ENCODE measurements at regions not wholly inside any gene's neighbourhood (a gene's known extent, or its start where the extent isn't known, plus 50 kb on each side); places are given as distances from the start of the nearest gene placed in this dataset.
"Not testable (repeated sequence)": the region's sequence is repeated elsewhere in the genome, so short reads cannot be mapped to it uniquely, and the experiment has no call there.

- H3K4me3 ChIP-seq (replicated peaks; ENCODE audit: insufficient read depth, low read length), result no peak overlapping the region
- TF ChIP-seq GABPA (IDR thresholded peaks at IDR 0.05; ENCODE audit: low read depth) (no peak), CTCF (IDR thresholded peaks at IDR 0.05; ENCODE audit: insufficient read depth, low read length) (no peak), REST (IDR thresholded peaks at IDR 0.05; ENCODE audit: insufficient replicate concordance, low read depth) (no peak), SPI1 (IDR thresholded peaks at IDR 0.05; ENCODE audit: borderline replicate concordance, low read depth) (no peak), POLR2AphosphoS5 (IDR thresholded peaks at IDR 0.05; ENCODE audit: low read depth) (no peak)
- DNase-seq (ENCODE audit: low read depth in 1 of 2, low spot score in 1 of 2), result no peak
- H3K27ac ChIP-seq (replicated peaks), result no peak overlapping the region
- H3K27me3 ChIP-seq (ENCODE audit: insufficient read depth, poor library complexity, severe bottlenecking), result no peaks in the 10 kb centered on the region
These were observed 195.8 kb downstream of the NDUFA10 start for GRCh38 chr2:239829326-239829725.

- not testable (repeated sequence) for DNase-seq (ENCODE audit: low read depth in 1 of 2, low spot score in 1 of 2); H3K4me3 ChIP-seq (replicated peaks; ENCODE audit: insufficient read depth, low read length); H3K27ac ChIP-seq (replicated peaks); H3K27me3 ChIP-seq (ENCODE audit: insufficient read depth, poor library complexity, severe bottlenecking)
These were observed 196.2 kb downstream of the NDUFA10 start for GRCh38 chr2:239828973-239829275.

- Histone ChIP-seq H3K4me3 (replicated peaks; ENCODE audit: insufficient read depth, low read length) (no peak overlapping the region), H3K27ac (replicated peaks) (no peak overlapping the region), H3K27me3 (ENCODE audit: insufficient read depth, poor library complexity, severe bottlenecking) (no peaks in the 10 kb centered on the region)
- TF ChIP-seq CTCF (IDR thresholded peaks at IDR 0.05; ENCODE audit: insufficient read depth, low read length) (no peak), GABPA (IDR thresholded peaks at IDR 0.05; ENCODE audit: low read depth) (no peak), REST (IDR thresholded peaks at IDR 0.05; ENCODE audit: insufficient replicate concordance, low read depth) (no peak), POLR2AphosphoS5 (IDR thresholded peaks at IDR 0.05; ENCODE audit: low read depth) (no peak), SPI1 (IDR thresholded peaks at IDR 0.05; ENCODE audit: borderline replicate concordance, low read depth) (no peak)
- DNase-seq (ENCODE audit: low read depth in 1 of 2, low spot score in 1 of 2), result no peak
These were observed 196.8 kb downstream of the NDUFA10 start for GRCh38 chr2:239828192-239828972.

- no peak overlapping the region for H3K27ac ChIP-seq (replicated peaks)
- no peaks in the 10 kb centered on the region for H3K27me3 ChIP-seq (ENCODE audit: insufficient read depth, poor library complexity, severe bottlenecking)
- no peak for DNase-seq (ENCODE audit: low read depth in 1 of 2, low spot score in 1 of 2)
- H3K4me3 ChIP-seq (replicated peaks; ENCODE audit: insufficient read depth, low read length), result no peak overlapping the region
- TF ChIP-seq GABPA (IDR thresholded peaks at IDR 0.05; ENCODE audit: low read depth), result no peak
- TF ChIP-seq CTCF (IDR thresholded peaks at IDR 0.05; ENCODE audit: insufficient read depth, low read length), result no peak
- no peak for TF ChIP-seq REST (IDR thresholded peaks at IDR 0.05; ENCODE audit: insufficient replicate concordance, low read depth)
- no peak for TF ChIP-seq SPI1 (IDR thresholded peaks at IDR 0.05; ENCODE audit: borderline replicate concordance, low read depth)
- no peak for TF ChIP-seq POLR2AphosphoS5 (IDR thresholded peaks at IDR 0.05; ENCODE audit: low read depth)
These were observed 197.6 kb downstream of the NDUFA10 start for GRCh38 chr2:239827523-239827890.
